Loucy (cell line): ENCODE measurements at regions not wholly inside any gene's neighbourhood (a gene's known extent, or its start where the extent isn't known, plus 50 kb on each side); places are given as distances from the start of the nearest gene placed in this dataset.

ENCODE experiments used
- H2AFZ ChIP-seq: fragments of 200-600 bp; sonication (generic); 2 replicates; pipeline ENCODE4 v1.6.0; 2016; ENCODE audit warnings: antibody characterized with exemption, mild to moderate bottlenecking, low read length, moderate library complexity
- H3F3A ChIP-seq: fragments of 200-600 bp; 2 replicates; pipeline ENCODE4 v1.6.0; 2016; ENCODE audit warnings: antibody characterized with exemption, low read depth, mild to moderate bottlenecking
- H3K27me3 ChIP-seq: fragments of 200-600 bp; sonication (generic); 2 replicates; pipeline ENCODE4 v1.6.1; 2014; ENCODE audit warnings: low read length, mild to moderate bottlenecking; ENCODE audit not compliant: insufficient read depth, poor library complexity, severe bottlenecking
- H3K36me3 ChIP-seq: fragments of 200-600 bp; sonication (generic); 2 replicates; pipeline ENCODE4 v1.6.1; 2016; ENCODE audit warnings: low read length; ENCODE audit not compliant: insufficient read depth
- H3K4me1 ChIP-seq: fragments of 200-600 bp; sonication (generic); 2 replicates; pipeline ENCODE4 v1.5.1; 2014; ENCODE audit warnings: low read length, mild to moderate bottlenecking; ENCODE audit not compliant: insufficient read depth, poor library complexity, severe bottlenecking
- H3K4me2 ChIP-seq: fragments of 200-600 bp; sonication (generic); 2 replicates; pipeline ENCODE4 v1.6.0; 2014; ENCODE audit warnings: antibody characterized with exemption, low read length, low read depth, mild to moderate bottlenecking; ENCODE audit not compliant: poor library complexity, severe bottlenecking
- H3K4me3 ChIP-seq: fragments of 200-600 bp; sonication (generic); 2 replicates; pipeline ENCODE4 v1.5.1; 2014; ENCODE audit warnings: low read length, mild to moderate bottlenecking, mixed read lengths; ENCODE audit not compliant: poor library complexity, severe bottlenecking
- H3K79me2 ChIP-seq: fragments of 200-600 bp; sonication (generic); 2 replicates; pipeline ENCODE4 v1.6.1; 2014; ENCODE audit warnings: low read length; ENCODE audit not compliant: insufficient read depth
- H3K9ac ChIP-seq: fragments of 200-600 bp; sonication (generic); 2 replicates; pipeline ENCODE4 v1.6.0; 2014; ENCODE audit warnings: mild to moderate bottlenecking, low read depth, low read length, moderate library complexity; ENCODE audit not compliant: poor library complexity, severe bottlenecking
- H3K9me2 ChIP-seq: fragments of 200-600 bp; sonication (generic); replicated peaks from 2 replicates; pipeline ENCODE4 v1.6.1; 2016; ENCODE audit warnings: low read depth, low read length, mixed read lengths
- H3K9me3 ChIP-seq: fragments of 200-600 bp; sonication (generic); 2 replicates; pipeline ENCODE4 v1.6.1; 2014; ENCODE audit warnings: mild to moderate bottlenecking, antibody characterized with exemption, low read length, low read depth; ENCODE audit not compliant: insufficient read depth
- H4K20me1 ChIP-seq: fragments of 200-600 bp; sonication (generic); 2 replicates; pipeline ENCODE4 v1.6.0; 2014; ENCODE audit warnings: antibody characterized with exemption, low read length, mild to moderate bottlenecking; ENCODE audit not compliant: insufficient read depth, poor library complexity, severe bottlenecking
- CTCF ChIP-seq: fragments of 200-600 bp; sonication (generic); conservative IDR thresholded peaks from 2 replicates; pipeline ENCODE4 v1.5.1; 2014; ENCODE audit warnings: mild to moderate bottlenecking, antibody characterized with exemption, low read length
- EZH2phosphoT487 ChIP-seq: fragments of 200-600 bp; IDR thresholded peaks from 2 replicates; pipeline ENCODE4 v1.6.1; 2018; ENCODE audit warnings: antibody characterized with exemption, mild to moderate bottlenecking, moderate library complexity, borderline replicate concordance

- H2AFZ ChIP-seq: no peak overlapping the region
- no peaks in the 10 kb centered on the region for H3K27me3 ChIP-seq
- peaks cover 14% of the 10 kb centered on the region; the same call in 1 of the 2 replicates for H3K36me3 ChIP-seq
- no peak overlapping the region for H3K4me2 ChIP-seq
- H4K20me1 ChIP-seq: no peaks in the 10 kb centered on the region
- H3K79me2 ChIP-seq: no peaks in the 10 kb centered on the region
- no peaks in the 10 kb centered on the region for H3K9me3 ChIP-seq
- H3K9ac ChIP-seq: no peak overlapping the region
- no peak for TF ChIP-seq EZH2phosphoT487
- TF ChIP-seq CTCF: no peak
- H3K9me2 ChIP-seq: no peaks in the 10 kb centered on the region
- H3F3A ChIP-seq: no peaks in the 10 kb centered on the region
- peaks cover 3% of the 10 kb centered on the region for H3K4me1 ChIP-seq
- no peak overlapping the region for H3K4me3 ChIP-seq
Observed at GRCh38 chr22:25511725-25512124, 52.8 kb upstream of the GRK3 start.

- no peaks in the 10 kb centered on the region for H3K79me2 ChIP-seq
- no peaks in the 10 kb centered on the region for H3F3A ChIP-seq
- H3K4me3 ChIP-seq: no peak overlapping the region
- no peaks in the 10 kb centered on the region for H4K20me1 ChIP-seq
- no peaks in the 10 kb centered on the region for H3K27me3 ChIP-seq
- TF ChIP-seq EZH2phosphoT487 (no peak), CTCF (no peak)
- no peak overlapping the region for H3K9ac ChIP-seq
- H2AFZ ChIP-seq: no peak overlapping the region
- no peak overlapping the region for H3K4me2 ChIP-seq
- peaks cover 8% of the 10 kb centered on the region; the same call in 1 of the 2 replicates for H3K36me3 ChIP-seq
- peaks cover 3% of the 10 kb centered on the region for H3K4me1 ChIP-seq
- no peaks in the 10 kb centered on the region for H3K9me3 ChIP-seq
- no peaks in the 10 kb centered on the region for H3K9me2 ChIP-seq
Observed at GRCh38 chr22:25514436-25515180, 49.9 kb upstream of the GRK3 start.
